LNCaP clone FGC (cell line): ENCODE measurements at regions not wholly inside any gene's neighbourhood (a gene's known extent, or its start where the extent isn't known, plus 50 kb on each side); places are given as distances from the start of the nearest gene placed in this dataset.

Experiments used
- DNase-seq: peaks from one replicate; pipeline ENCODE4 v3.0.0-alpha.2; 2011; ENCODE audit warnings: low read depth
- H3K4me3 ChIP-seq: 2 replicates; pipeline ENCODE4 v1.5.1; 2011; ENCODE audit warnings: mild to moderate bottlenecking, low read depth, low read length, control low read depth
- CTCF ChIP-seq: IDR thresholded peaks from 2 replicates; pipeline ENCODE4 v1.5.1; 2012; ENCODE audit warnings: mild to moderate bottlenecking; ENCODE audit not compliant: control insufficient read depth, insufficient read depth; ENCODE audit errors: extremely low read depth

GRCh38 chr7:137146012-137146455 lies 197.5 kb downstream of the PTN start:
- DNase-seq, result no peak

GRCh38 chr7:137142376-137142775 lies 201.2 kb downstream of the PTN start:
- TF ChIP-seq CTCF, result no peak
- no peak overlapping the region for H3K4me3 ChIP-seq
- DNase-seq, result no peak

More at GRCh38 chr7:137146012-137146455, 197.5 kb downstream of the PTN start:
- no peak overlapping the region for H3K4me3 ChIP-seq
- no peak for TF ChIP-seq CTCF

GRCh38 chr7:137135654-137136350 lies 207.7 kb downstream of the PTN start:
- no peak for DNase-seq
- no peak for TF ChIP-seq CTCF
- H3K4me3 ChIP-seq, result no peak overlapping the region

DNA sequence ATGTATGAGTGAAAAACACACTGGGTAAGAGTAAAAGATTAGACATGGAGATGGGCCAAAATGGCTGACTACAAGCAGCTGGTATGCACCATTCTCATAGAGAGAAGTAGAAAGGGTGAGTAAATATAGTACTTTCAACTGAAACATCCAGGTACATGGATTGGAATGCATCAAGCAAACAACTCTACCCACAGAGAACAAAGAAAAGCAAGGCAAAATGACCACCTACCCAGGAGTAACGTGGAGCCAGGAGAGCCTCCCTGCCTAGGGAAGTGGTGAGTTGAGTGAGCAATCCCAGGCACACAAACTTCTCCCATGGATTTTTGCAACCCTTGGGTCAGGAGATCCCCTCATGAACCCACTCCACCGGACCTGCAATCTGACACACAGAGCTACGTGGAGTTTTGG lies 212.8 kb downstream of the PTN start:
- H3K4me3 ChIP-seq, result no peak overlapping the region
- no peak for DNase-seq
- TF ChIP-seq CTCF, result no peak

DNA sequence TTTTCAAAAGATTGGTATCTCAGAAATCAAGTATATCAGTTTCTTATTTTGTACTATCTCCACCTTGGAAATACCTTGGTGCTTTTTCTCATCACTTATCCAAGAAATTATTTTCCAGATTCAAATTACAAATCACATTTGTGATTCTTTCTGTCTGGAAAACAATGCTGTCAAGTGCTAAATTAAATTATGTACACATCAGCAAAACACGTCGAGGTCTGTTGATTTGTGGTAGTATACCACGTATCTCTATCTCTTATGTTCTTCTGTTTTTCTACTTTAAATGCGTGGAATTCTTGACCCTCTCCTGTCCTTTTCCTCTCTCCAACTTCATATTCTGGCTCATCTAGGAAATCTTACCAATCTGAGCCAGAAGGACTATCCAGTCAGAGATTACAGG lies 214.5 kb downstream of the PTN start:
- H3K4me3 ChIP-seq, result no peak overlapping the region
- DNase-seq, result no peak
- no peak for TF ChIP-seq CTCF

GRCh38 chr7:137127806-137128205 lies 215.7 kb downstream of the PTN start:
- no peak for TF ChIP-seq CTCF
- H3K4me3 ChIP-seq, result no peak overlapping the region
- DNase-seq, result no peak

- DNase-seq, result no peak
- TF ChIP-seq CTCF, result no peak
Measured at GRCh38 chr7:137127058-137127457, 216.5 kb downstream of the PTN start.

More at GRCh38 chr7:137127058-137127457, 216.5 kb downstream of the PTN start:
- no peak overlapping the region for H3K4me3 ChIP-seq
